A172 (cell line): ENCODE measurements at regions not wholly inside any gene's neighbourhood (a gene's known extent, or its start where the extent isn't known, plus 50 kb on each side); places are given as distances from the start of the nearest gene placed in this dataset.
A peak's percentile ranks its signal among the peaks of the same experiment; 100 is the strongest.

Experiments used
- DNase-seq: peaks from one replicate; pipeline ENCODE4 v3.0.0-alpha.2; 2015; ENCODE audit warnings: low spot score

DNA sequence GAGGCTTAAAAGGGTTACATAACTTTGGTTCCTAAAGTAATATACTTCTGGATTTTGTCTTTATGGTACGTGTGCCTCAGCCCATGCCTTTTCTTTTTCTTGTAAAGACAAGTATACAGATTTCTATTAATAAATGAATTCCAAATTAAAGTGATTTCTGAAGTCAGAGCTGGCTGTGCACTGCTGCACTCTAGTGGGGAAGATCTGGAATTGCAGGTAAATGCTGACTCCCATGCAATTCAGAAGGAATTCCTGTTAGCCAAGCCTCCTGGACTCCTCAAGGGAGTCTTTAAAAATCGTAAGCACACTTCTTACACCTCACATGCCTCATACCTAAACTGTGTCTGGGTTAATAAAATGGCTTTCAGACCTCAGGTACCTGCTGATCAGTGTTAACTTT, 118.4 kb upstream of the SLC7A1 start:
- DNase-seq, result no peak

DNA sequence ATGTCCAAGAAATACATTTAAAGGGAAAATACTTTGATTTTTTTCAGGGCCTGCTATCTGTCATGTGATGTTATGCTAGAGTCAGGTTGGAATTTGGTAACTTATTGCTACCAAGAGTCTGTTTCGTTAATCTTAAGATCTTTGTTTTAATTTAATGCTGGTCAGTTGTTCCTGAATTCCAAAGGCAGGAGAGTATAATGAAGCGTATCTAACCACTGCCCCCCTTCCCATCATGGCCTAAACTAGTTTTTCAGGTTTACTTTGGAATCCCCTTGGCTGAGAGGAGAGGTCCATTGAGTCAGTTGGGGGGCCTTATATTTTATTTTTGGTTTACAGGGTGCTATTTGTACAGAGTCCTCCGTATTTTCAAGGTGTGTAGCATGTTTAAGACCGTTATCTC, 116.3 kb upstream of the SLC7A1 start:
- DNase-seq, result no peak

DNA sequence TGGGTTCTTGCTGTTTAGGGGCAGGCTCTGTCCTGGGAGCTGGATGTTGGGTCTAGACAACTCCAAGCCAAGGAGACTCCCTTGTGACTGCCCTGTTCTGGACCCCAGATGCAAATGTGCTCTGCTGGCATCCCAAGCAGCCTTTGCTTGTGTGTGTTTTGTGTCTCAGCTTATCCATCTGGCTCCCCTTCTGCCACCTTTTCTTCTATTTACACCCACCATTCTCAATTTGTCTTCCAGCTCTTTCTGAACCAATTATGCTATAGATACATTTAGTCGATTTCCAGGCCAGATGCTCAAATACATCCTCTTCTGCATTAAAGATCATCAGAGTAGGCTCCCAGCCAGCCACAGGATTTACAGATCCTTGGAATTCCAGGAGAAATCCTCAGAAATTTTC, 115.0 kb upstream of the SLC7A1 start:
- no peak for DNase-seq

DNA sequence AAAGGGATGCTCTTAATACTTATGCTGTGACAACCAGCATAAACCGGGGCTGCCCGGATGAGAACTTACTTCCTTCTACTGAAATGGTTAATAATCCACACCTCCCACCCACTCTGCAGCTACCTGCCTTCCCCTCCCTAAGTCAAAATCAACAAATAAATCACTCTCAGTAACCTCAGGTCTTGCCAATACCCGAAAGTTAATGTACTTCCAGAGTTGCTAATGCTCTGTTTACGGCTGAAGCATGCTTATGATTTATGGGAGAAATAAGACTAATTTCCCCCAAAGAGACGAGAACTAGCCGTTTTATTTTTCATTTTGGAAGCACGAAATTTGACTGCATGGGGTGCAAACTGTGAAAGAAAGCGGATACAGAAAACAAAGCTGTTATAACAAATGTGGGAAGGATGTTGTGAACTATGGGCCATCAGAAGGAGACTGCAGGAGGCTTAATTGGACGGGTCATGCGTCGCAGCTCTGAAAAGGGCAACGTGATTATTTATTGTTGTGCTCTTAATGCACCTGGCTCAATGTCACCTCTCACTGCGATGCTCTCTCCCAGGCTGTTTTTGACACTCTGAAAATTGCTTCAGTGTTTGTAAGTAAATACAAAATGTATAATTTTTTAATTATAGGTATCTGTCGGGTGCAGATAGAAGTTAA, 114.0 kb upstream of the SLC7A1 start:
- DNase-seq, result no peak

DNA sequence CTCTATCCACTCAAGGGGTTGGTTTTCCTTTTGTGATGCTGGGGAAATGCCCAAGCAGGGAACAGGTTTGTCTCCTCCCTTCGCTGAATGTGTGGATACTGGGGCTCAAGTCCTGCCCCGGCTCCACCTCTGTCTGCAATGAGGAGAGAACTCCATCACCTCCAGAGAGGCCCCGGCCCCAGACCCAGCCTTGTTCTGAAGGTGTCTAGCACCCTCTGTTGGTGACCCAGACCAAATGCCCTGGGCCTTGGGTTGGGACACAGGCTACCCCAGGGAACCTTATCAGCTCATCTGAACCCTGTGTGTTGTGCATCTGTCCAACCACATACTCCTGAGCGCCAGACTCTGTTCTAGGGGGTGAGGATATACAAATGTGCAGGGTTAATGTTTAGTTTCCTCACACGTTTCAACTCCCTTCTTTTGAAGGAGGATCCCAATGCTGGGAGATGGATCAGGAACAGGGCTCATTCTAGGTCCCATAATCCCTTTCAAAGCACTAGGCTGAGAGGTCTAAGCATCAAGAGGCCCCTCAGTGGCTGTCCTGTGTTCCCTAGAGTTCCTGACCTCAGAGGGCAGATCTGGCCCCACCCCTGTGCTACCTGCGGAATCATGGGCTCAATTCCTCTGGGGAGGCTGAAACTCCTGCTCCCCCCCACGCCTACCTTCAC, 112.5 kb upstream of the SLC7A1 start:
- peak; percentile 70 for DNase-seq

DNA sequence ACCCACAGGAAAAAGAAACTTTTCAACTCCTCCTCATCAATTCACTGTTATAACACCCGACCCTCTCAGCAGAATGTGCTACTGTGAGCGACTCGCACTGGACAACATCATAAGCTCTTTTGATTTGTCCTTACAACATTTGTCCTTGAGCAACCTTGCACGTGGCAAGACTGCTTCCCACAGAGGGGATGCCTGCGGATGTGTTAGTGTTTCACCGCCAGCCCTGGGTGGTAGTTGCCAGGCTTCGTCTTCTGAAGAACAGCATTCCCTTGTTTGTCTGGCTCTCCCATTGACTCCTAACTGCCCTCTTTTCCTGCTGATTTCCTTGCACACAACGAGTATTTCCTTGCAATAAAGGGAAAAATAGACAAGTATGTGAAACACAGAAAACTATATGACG, 111.4 kb upstream of the SLC7A1 start:
- DNase-seq, result no peak

DNA sequence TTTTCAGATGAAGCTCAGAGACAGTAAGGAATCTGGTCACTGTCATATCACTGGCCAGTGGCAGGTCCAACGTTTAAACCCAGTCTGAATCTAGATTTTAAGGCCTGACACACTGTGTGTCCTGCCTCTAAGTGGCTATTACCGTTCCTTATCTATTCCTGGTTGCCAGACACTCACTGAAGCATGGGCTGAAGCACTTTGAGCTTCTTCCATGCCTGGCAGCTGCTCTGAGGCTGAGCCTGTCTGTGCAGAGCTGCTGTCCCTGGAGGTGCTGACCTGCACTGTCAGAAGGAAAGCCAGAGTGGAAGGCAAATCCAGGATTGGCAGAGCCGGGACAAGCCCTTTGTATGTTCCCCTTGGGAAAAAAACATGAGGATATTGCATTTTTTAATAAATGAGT, 109.2 kb upstream of the SLC7A1 start:
- no peak for DNase-seq

DNA sequence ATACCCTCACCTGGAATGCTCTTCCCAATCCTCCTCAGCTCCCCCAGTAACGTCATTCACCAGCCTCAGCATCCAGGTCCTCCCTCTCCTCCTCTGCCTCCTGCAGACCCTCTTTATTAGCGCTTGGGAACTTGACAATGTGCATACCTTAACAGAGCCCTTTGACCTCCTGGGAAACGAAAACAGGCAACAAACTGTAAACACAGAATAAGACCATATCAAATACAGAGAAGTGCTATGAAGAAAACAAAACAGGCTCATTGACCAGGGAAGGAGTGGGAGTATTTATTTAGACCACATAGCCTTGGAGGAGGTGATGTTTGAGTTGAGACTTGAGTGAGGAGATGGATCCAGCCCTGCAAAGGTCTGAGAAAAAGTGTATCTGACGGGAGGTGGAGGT, 107.9 kb upstream of the SLC7A1 start:
- DNase-seq, result no peak

DNA sequence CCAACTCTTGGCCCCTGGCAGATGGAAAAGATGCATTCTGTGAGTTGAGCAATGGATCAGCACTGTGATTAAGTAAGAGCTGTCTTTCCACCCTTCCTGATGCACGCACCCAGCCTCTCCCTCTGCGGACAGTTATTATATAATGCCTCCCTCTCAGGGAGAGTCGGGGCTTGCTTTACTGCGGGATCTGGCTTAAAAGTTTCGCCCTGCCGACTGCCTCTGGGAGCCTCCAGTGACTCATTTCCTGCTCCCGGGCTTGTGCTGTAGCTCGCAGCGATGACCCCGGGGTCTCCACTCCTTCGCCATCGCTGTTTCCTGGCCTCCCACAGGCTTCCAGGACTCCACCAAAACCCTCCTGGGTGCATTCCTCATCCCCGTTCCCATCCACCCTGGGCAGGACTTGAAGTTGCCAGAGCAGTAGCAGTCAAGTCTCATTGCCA, 107.4 kb upstream of the SLC7A1 start:
- DNase-seq, result peak; percentile 92

DNA sequence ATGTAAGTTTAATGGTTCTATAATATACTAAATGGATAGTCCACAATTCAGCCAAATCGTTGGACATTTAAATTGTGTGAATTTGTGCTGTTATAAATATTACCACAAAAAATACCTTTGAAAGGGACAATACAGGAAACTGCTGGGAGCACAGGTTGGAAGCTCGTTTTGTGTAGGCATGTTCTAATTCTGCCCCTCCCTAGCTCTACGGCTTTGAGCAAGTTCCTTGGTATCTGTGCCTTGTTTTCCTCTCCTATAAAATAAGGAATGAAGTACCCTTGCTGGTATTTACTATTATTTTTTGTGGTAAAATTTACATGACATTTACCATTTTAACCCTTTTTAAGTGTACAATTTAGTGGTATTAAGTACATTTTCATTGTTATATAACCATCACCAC, 102.6 kb upstream of the SLC7A1 start:
- DNase-seq, result no peak

DNA sequence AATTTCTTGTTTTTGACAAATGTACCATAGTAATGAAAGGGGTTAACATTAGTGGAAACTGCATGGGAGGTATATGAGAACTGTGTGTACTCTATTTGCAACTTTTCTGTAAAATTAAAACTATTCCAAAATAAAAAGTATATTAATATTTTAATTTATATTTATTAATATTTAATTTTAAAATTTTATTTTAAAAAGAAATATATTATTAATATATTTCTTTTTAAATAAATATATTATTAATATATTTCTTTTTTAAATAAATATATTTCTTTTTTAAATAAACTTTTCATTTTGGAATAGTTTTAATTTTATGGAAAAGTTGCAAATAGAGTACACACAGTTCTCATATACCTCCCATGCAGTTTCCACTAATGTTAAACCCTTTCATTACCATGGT, 101.1 kb upstream of the SLC7A1 start:
- DNase-seq, result no peak

DNA sequence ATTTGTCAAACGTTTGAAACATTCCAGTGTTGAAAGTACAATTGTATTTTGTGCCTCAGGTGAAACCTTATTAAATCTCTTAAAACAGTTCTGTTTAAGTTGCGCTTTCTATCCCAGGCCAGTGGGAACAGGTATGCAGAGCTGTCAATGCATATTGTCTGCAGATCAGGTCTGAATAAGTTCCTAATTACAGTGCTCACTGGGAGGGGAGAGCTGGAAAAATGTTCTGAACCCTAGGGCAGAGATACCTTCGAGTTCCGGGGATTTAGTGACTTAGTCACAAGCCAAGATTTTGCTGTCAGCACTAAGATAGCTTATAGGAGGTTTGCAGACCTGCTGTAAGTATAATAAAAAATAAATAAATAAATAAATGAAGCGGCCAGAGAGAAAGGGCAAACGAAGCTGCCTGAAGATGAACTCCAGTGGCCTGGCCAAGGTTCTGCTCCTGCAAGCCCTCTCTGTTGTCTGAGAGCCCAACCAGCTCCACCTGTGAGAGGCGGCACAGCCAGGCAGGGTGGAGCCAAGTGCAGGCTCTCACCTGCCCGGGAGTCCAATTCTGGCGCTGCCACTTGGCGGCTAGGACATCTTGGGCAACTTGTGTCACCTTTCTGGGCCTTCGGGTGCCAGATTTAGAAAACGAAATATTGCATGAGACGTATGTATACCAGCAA, 97.9 kb upstream of the SLC7A1 start:
- DNase-seq, result no peak

DNA sequence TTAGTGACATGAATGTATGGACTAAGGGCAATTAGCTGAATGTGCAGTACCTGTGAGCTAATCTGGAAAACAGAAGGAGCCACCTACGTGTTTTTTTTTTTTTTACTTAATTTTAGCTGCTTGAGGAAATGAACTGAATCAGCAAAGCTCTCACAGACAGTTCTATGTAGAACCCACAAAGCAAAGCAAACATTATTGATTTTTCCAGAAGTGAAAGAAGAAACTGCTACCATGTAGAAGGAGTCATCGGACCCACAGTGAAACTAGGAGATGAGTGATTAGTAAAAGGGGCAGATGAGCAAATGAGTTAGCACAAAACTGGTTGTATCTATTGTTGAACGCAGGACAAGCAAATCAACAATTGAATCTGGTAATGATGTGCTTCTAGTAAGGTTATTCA, 94.1 kb upstream of the SLC7A1 start:
- DNase-seq, result no peak

DNA sequence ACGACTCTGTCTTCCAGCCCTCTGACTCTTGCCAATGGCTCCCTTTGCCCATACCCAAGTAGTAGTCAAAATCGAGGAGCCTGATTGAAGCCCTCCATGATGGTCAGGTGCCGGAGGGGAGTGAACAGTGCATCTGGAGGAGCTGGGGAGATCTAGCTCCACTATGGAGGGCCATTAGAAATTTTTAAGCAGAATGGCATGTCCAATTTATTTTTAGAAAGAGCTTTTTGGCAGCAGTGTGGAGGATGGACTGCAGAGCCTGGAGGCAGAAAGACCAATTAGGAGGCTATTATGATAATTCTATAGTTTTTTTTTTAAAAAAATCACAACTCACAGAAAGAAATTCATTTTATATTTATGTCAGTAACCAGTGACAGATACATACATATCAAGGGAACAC, 92.7 kb upstream of the SLC7A1 start:
- no peak for DNase-seq

DNA sequence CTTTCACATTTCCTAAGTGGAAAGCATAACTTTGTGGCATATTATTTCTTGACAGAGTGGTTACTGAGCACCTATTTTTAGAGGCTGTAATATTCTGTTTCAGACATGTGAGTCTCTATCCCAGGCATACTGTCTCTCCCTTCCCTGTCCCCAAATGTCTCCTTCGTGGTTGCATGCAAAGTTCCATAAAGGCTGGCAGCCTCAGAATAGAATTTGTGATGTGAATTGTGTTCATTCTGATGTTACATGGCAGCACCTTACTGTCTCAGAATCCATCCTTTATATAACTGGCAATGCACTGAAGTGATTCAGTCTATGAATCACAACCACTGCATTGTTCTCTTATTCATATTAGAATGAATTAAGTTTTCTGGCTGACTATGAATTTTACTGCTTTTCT, 89.0 kb upstream of the SLC7A1 start:
- DNase-seq, result peak; percentile 23

DNA sequence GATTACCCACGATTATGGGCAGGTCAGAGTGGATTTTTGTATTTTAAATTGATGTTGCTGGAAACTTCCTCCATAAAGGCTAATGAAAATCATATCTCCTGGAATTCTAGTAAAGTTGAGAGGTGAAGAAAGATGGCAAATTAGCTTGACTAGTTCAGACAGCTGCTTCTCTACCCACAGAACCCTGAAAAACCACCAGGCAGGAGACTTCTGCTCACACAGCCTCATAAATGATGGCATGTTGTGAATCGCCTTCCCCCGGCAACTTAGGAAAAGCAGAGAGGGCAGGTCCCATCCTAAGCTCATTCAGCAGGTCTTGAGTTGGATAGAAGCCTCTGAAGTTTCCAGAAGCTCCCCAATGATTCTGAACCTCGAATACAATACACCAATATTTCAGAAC, 87.6 kb upstream of the SLC7A1 start:
- DNase-seq, result no peak

DNA sequence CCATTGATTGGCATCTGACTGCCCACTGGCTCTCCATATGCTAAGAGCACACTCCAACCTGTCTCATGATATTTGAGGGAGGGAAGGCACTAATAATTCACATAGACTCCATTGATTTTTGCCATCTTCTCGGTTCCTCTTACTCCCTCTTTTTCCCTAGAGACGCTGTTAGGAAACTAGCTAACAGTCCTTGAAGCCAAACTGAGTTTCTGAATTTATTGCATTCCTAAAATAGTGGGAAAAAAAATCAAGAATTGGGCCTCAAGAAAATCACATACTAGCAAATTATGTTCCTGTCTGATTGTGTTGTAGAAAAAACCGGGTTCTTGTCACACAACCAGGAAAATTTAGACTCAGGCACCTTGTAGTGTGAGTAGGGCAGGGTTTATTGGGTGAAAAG, 86.4 kb upstream of the SLC7A1 start:
- DNase-seq, result no peak

DNA sequence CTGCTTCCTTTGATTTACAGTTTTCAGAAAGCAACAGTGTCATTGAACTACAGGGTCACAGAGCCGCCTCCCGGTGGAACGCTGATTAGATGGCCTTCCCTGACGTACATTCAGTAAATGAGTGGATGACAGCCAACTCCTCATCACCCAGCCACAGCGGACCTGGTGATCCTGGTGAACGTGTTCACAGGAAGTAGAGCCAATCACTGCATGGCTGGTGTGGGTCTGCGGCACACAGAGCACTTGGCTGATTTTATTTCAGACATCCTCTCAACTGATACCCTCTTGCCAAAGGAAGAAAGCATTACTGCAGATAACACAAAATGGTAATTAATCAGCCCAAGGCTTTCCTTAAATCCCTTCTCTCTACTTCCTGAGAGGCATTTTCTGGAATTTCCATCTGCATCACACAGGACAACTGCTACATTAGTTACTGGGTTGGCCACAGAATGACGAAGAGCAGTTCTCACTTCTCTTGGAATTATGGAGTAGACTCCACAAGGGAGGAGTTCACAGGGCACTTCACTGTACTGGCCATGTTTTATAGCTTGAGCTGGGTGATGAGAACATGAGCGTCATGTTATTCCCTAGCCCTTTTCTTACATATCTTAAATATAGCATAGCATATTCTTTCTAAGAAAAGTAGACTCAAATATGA, 84.0 kb upstream of the SLC7A1 start:
- DNase-seq, result peak; percentile 72

DNA sequence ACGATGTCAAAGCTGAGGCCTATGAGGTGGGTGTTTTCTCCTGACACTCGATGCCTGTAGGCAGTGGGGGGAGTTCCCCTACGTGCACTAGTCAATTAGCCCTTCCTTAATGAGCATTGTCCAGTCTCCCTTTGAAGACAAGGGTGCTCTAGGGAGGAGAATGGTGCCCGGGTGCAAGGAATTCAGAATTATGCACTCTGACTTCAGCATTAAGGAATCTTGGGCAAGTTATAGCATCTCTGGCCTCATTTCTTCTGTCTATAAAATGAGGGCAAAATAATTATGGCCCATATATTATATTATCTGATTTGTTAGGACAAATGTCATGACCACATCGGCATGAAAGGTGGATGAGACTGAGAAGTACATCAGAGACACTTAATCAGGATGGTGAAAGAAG, 82.1 kb upstream of the SLC7A1 start:
- peak; percentile 23 for DNase-seq

DNA sequence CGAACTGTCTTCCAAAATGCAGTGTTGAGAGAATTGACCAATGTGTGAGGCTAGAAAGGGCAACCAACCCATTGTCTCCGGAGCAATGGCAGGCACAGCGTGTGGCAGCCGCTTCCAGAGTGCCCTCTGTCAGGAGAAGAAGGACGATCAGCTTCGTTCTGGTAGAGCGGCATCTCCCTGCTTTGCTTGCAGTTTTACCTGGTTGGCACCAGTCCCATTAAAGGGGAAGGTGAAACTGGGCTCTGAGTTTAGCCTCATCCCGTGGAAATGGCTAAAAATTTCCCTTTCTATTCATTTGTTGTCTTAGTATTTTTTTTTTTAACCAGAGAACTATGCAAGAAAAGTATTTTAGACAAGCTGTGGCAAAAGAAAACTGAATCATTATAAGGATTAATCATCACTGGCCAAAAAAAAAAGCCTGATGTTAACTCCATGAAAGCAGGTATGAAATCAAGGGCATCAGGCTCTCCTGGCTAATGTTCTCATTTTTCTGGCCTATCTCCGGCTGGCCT, 81.5 kb upstream of the SLC7A1 start:
- DNase-seq, result peak; percentile 32

DNA sequence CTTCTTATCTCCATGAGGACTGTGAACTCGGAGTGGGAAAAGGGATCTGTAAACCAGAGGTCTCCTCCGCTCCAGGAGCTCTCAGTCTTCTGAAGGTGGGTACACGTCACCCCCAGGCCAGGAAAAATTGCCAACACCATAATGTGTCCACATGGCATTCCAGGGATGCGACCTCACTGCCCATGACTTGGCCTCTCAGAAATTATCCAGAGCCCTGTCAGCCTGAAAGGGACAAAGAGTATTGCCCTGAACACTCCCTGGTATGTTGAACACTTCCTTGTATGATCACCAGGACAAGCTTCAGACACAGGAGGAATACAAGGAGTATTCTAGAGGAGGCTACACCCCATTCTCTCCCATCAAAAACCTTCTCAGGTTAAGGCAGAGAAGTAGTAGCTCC, 81.0 kb upstream of the SLC7A1 start:
- DNase-seq, result peak; percentile 40

DNA sequence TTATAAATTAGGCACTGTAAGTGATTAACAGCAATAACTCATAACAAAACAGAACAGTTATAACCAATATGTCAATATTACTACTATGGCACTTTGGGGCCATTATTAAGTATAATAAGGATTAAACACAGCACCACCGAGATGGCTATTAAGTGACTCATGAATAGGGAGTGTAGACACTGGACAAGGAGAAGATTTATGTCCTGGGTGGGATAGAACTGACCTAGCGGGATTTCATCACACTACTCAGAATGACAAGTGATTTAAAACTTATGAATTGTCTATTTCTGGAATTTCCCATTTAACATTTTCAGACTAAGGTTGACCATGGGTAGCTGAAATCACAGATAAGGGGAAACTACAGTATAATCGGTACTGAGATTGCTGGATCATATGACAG, 79.0 kb upstream of the SLC7A1 start:
- peak; percentile 86 for DNase-seq

DNA sequence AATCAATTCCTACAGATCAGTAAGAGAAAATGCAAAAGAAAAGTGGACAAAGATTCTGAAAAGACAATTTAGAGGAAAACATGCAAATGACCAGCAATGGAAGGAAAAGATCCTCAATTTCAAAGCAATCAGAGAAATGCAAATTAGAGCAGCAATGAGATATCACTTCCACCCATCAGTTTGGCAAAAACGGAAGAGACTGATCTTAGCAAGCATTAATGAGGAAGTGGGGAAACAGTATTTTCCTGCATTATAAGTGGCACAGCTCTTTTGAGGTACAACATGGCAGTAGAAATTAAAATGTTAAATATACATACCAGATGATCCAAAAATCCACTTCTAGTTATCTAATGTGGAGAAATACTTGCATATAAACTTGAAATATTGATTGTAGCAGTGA, 69.1 kb upstream of the SLC7A1 start:
- DNase-seq, result no peak
